GM19043 (cell line): ENCODE measurements at regions not wholly inside any gene's neighbourhood (a gene's known extent, or its start where the extent isn't known, plus 50 kb on each side); places are given as distances from the start of the nearest gene placed in this dataset.

Experiments
- ATAC-seq: cut with Tn5 transposase; IDR thresholded peaks from one replicate; pipeline ENCODE4 v1.9.1; 2021; ENCODE audit warnings: low read depth; ENCODE audit not compliant: unreplicated experiment

- no peak for ATAC-seq
Observed at GRCh38 chr11:92739491-92739890, 230.0 kb upstream of the MTNR1B start.

- ATAC-seq, result no peak
Observed at GRCh38 chr11:92740276-92740675, 229.2 kb upstream of the MTNR1B start.

GRCh38 chr11:92744929-92745585 lies 224.4 kb upstream of the MTNR1B start:
- ATAC-seq, result no peak

- no peak for ATAC-seq
Observed at GRCh38 chr11:92750794-92751193, 218.7 kb upstream of the MTNR1B start.

GRCh38 chr11:92751594-92751993 lies 217.9 kb upstream of the MTNR1B start:
- ATAC-seq, result no peak

- ATAC-seq, result no peak
Observed at GRCh38 chr11:92752122-92752521, 217.3 kb upstream of the MTNR1B start.

GRCh38 chr11:92753161-92753560 lies 216.3 kb upstream of the MTNR1B start:
- no peak for ATAC-seq

GRCh38 chr11:92758241-92758780 lies 211.1 kb upstream of the MTNR1B start:
- ATAC-seq, result no peak

- ATAC-seq, result no peak
Observed at GRCh38 chr11:92759571-92760214, 209.8 kb upstream of the MTNR1B start.

- ATAC-seq, result no peak
Observed at GRCh38 chr11:92762121-92762540, 207.3 kb upstream of the MTNR1B start.

- no peak for ATAC-seq
Observed at GRCh38 chr11:92763336-92763735, 206.1 kb upstream of the MTNR1B start.

GRCh38 chr11:92764128-92764527 lies 205.3 kb upstream of the MTNR1B start:
- no peak for ATAC-seq

GRCh38 chr11:92765082-92765840 lies 204.2 kb upstream of the MTNR1B start:
- no peak for ATAC-seq

GRCh38 chr11:92765965-92766371 lies 203.5 kb upstream of the MTNR1B start:
- no peak for ATAC-seq

- ATAC-seq, result no peak
Observed at GRCh38 chr11:92766698-92767097, 202.8 kb upstream of the MTNR1B start.

- no peak for ATAC-seq
Observed at GRCh38 chr11:92767416-92767815, 202.0 kb upstream of the MTNR1B start.

- no peak for ATAC-seq
Observed at GRCh38 chr11:92768121-92768840, 201.2 kb upstream of the MTNR1B start.

GRCh38 chr11:92769112-92769511 lies 200.3 kb upstream of the MTNR1B start:
- ATAC-seq, result no peak

- ATAC-seq, result no peak
Observed at GRCh38 chr11:92770419-92770818, 199.0 kb upstream of the MTNR1B start.

- no peak for ATAC-seq
Observed at GRCh38 chr11:92770981-92771380, 198.5 kb upstream of the MTNR1B start.

GRCh38 chr11:92771701-92772100 lies 197.8 kb upstream of the MTNR1B start:
- no peak for ATAC-seq
